ENCODE measurements at regions not wholly inside any gene's neighbourhood (a gene's known extent, or its start where the extent isn't known, plus 50 kb on each side); places are given as distances from the start of the nearest gene placed in this dataset.
"Not testable (repeated sequence)": the region's sequence is repeated elsewhere in the genome, so short reads cannot be mapped to it uniquely, and the experiment has no call there.

- FAIRE-seq, result no peak
Measured at GRCh38 chr22:46026899-46027210, 49.9 kb upstream of the WNT7B start.

GRCh38 chr22:46027211-46028105, 50.5 kb upstream of the WNT7B start:
- no peak for FAIRE-seq

GRCh38 chr22:46028106-46028991, 51.4 kb upstream of the WNT7B start:
- FAIRE-seq, result no peak

GRCh38 chr22:46029036-46029435, 52.1 kb upstream of the WNT7B start:
- FAIRE-seq, result no peak

- no peak for FAIRE-seq
Measured at GRCh38 chr22:46029574-46030200, 52.7 kb upstream of the WNT7B start.

GRCh38 chr22:46030231-46030880, 53.4 kb upstream of the WNT7B start:
- FAIRE-seq, result no peak

GRCh38 chr22:46031066-46031465, 54.1 kb upstream of the WNT7B start:
- FAIRE-seq, result no peak

- FAIRE-seq, result no peak
Measured at GRCh38 chr22:46031557-46031956, 54.6 kb upstream of the WNT7B start.

GRCh38 chr22:46031965-46032851, 55.2 kb upstream of the WNT7B start:
- FAIRE-seq, result no peak

- FAIRE-seq, result no peak
Measured at GRCh38 chr22:46033256-46034200, 56.6 kb upstream of the WNT7B start.

- not testable (repeated sequence) for FAIRE-seq
Measured at GRCh38 chr22:46034480-46034879, 57.5 kb upstream of the WNT7B start.

GRCh38 chr22:46035380-46035741, 58.4 kb upstream of the WNT7B start:
- FAIRE-seq, result no peak

GRCh38 chr22:46035742-46036557, 59.0 kb upstream of the WNT7B start:
- no peak for FAIRE-seq

GRCh38 chr22:46036558-46037408, 59.8 kb upstream of the WNT7B start:
- FAIRE-seq, result no peak

GRCh38 chr22:46038174-46038487, 61.2 kb upstream of the WNT7B start:
- FAIRE-seq, result no peak

GRCh38 chr22:46038516-46039430, 61.8 kb upstream of the WNT7B start:
- no peak for FAIRE-seq

GRCh38 chr22:46039535-46039934, 62.6 kb upstream of the WNT7B start:
- FAIRE-seq, result no peak
